HG02610 (cell line): ENCODE measurements at regions not wholly inside any gene's neighbourhood (a gene's known extent, or its start where the extent isn't known, plus 50 kb on each side); places are given as distances from the start of the nearest gene placed in this dataset.
"Not testable (repeated sequence)": the region's sequence is repeated elsewhere in the genome, so short reads cannot be mapped to it uniquely, and the experiment has no call there.

Experiments used
- ATAC-seq: cut with Tn5 transposase; IDR thresholded peaks from one replicate; pipeline ENCODE4 v1.9.1; 2021; ENCODE audit warnings: mild to moderate bottlenecking, moderate library complexity; ENCODE audit not compliant: unreplicated experiment

DNA sequence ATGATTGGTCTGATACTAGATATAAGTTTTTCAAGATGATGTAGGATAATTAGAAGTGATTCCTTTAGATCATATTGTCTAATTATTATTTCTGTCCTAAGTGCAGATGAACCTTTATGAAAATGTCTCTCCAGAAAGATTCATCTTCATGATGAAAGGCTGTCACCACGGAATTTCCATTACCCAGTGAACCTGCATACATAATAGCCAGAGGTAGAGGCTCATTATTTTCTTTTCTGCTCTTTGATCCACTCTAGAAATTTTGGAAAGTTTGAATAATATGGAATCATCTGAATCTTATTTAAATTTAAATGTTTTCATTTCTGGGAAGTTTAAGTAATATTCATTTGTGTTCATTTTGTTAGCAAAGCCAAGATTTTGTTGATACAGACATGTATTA is 137.1 kb upstream of the ATP2B1 start:
- ATAC-seq: no peak

DNA sequence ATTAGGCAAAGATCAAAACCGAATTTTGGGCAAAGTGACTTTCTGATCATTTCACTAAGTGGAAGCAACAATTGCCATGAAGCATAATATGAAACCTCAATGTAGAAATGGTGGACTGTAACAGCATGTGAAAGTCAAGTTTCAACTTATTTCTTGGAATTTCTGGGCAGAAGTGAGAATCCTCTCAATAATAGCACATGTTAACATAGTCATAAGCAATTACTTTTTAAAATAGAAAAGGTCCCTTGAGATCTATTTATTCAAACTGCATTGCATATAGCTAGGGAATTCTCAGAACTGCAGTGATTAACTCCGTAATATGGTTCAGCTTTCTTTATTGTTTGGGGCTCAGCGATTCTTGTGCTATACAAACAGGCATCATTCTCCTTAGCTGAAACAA is 136.7 kb upstream of the ATP2B1 start:
- ATAC-seq: no peak

DNA sequence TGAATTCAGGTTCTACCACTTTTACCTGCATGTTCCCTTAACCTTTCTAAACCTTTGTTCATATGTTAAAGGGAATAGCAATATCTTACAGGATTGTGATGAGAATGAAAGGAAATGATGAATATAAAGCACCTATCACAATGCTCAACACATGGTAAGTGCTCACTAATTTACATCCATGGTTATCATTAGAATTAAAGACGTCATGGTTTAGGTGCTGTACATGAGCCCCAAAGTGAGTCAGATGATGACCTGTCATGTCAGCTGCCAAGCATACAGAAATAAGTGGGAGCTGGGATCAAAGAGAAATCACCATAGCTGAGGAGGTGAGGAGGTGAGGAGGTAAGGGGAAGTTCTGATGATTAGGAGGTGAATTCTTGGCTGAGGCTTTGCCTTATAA is 135.9 kb upstream of the ATP2B1 start:
- no peak for ATAC-seq

DNA sequence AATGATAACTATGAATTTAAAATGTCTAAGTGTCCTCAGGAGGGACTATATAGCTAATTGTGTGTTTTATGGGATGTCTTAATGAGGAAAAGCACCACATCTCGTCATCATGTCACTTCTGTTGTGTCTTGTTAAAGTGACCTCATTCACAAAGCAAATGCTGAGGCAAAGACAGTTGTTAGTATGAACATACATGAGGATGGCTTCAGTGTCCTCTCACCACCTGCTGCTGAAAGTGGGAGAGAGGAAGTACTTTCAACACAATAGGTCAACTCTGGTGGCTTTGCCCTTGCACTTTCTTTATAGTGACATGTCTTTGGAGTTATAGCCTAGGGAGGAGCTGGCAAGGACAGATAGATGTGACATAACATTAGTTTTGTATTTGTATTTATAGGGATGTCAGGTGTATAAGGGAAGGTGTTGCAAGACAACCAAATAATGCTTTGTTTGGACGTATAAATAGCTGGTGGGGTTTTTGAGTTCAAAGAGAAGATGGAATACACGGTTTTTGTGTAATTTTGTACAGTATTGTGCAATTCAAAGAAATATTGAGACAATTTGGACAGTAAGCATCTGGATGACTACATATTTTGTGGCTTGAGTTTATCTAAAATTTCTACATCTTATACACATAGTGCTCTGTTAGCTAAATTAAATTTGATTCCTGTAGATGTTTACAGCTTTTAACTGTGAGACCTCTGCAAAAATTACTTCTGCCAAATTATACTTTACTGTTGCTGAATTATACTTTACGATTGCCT is 131.7 kb upstream of the ATP2B1 start:
- ATAC-seq: no peak

DNA sequence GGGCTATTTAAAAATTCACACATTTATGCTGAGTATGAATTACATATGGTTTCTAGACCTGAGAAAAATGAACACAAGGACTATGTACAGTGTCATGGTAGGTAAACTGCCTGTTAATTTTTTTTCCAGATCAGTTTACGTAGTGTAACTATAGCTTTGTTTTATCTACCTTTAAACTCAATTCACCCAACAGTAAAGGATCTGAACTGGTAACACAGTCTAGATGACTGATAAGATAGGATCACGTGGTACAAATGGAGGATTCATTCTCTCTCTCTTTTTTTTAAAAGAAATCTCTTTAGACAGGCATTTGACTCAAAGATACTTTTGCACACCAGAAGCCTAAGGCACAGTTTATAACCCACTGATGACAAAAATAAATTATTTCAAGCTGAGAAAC is 130.8 kb upstream of the ATP2B1 start:
- no peak for ATAC-seq

DNA sequence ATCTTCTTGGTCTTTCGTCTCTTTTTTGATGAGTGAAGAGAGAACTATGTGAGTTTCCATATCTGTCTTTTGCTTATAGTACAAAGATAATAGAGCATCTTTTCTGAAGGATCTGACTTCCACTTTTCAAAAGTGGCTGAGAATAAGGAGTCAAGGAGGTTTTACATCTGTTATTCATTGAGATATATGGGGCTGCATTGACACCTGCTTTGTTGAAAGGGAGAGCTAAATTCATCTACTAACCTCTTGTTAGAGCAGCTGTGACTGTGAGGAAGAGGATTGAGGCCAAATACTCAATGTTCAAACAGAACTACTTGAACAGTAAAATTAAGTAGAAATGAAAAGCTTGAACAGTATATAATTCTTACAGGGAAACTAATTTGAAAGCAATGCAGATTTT is 130.2 kb upstream of the ATP2B1 start:
- ATAC-seq: no peak

DNA sequence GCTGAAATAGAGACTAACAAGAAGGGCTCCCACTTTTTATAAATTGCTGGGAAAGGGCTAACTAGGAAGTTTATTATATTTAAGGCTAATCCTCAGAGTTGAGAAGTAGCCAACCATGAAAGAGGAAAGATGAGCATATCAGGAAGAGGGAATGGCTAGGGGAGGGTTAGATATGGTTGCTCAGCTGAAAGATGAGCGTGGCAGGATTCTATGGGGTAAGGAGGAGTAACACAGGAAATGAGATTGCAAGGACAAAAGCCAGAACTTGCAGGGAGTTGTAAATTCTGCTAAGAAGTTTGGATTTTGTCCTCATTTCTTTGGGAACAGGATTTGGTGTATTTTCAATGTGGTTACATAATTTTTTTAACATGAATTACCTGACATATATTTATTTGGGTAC is 127.4 kb upstream of the ATP2B1 start:
- no peak for ATAC-seq

DNA sequence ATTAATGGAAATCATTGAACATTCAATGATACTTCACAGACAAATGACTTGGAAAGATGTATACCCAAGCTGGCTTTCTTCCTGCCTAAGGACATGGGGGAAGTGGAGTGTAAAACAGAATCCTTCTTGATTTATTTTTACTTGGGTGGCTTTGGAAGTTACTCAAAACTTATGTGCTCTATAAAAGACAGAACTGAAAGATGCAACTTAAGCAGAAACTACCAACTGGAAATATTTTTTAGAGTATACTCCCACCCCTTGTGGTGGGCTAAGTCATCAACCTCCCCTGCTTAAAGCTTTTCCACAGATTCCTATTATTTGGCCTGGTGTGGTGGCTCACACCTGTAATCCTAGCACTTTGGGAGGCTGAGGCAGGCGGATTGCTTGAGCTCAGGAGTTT is 126.0 kb upstream of the ATP2B1 start:
- no peak for ATAC-seq

DNA sequence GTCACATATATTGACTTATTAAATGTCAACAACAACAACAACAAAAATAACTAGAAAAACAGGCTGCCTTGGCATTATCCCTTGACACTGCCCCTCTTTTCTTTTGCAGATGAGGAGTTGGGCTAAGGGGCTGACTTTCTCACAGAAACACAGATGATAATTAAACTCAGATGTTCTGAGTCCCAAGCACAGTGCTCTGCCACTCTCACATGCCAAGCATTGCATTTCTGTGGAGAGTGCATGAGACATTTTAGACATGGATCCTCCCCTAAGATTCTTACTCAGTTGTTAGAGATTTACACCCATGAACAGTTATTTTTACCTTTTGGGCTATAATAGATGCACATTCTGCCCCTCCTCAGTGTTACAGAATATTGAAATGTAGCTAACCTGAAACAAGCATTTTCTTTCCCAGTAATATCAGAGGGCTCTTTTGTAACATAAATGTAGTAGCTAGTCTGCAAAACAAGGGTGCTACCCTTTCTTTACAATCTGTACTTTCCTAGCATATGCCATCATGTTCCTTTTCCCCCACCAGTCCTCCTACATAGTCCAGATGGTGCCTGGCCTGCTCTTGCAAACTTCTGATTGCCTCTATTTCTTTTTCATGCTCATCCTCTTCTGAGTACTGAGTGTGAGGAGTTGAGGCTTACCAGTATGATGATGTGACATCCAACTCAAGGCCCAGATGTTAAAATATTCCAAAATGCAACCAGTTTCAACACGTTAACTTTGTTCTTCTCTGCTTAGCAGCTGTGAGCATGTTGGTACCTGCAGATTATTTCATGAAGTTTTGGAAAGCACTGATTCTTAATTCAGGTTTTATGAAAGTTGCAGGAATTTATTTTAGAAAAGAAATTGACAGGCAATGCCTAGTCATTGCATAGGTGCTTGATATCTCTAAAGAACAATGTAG is 125.0 kb upstream of the ATP2B1 start:
- no peak for ATAC-seq

DNA sequence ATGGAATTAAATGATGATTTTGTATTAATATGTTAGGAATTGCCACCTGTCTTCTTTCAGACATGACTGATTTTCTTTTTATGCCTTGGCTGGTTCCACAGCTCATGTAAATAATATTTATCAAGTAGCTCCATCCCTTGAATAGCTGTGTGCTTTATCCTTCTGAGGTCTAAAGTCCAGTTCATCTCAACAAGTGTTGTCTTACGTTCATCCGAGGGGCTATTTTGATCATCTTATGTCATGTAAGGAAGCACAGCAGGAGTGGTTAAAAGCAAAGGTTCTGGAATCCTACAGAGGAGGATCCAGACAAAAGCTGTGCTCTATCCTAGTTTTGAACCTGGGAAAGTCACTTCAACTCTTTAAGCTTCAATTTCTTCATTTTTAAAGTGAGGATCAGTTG is 123.7 kb upstream of the ATP2B1 start:
- no peak for ATAC-seq

DNA sequence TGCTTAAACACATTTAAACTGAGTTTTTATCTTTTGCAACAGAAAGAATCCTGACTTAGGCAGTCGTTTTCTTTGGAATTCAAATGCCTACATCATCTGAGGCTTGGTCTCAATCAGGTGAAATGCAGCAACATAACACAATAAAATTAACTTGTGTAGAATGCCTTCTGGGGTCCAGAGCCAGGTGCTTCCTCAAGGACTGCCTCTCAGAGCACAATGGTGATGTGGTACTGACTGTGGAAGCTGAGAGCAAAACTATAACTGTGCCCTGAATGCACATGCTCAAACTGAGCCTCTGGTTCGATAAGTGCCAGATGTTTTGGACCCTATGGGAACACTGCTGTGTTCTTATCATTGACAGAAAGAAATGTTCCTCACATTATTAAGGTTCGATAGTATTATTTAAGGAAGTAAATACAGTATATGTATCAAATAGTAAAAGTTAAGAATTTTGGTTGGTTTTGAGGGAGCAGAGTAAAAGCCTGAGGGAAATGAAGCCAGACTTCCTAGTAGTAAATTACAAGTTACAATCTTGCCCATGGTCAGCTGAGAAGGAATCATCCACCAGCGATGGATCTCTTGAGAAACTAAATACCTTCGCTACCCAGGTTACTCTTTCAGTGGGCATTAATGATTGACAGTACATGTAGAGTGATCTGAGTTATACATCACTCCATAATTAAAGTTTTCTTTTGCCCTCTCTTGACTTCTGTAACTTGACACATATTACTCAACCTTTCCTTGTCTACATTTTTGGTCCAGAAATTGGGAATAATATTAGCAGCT is 122.9 kb upstream of the ATP2B1 start:
- ATAC-seq: no peak

DNA sequence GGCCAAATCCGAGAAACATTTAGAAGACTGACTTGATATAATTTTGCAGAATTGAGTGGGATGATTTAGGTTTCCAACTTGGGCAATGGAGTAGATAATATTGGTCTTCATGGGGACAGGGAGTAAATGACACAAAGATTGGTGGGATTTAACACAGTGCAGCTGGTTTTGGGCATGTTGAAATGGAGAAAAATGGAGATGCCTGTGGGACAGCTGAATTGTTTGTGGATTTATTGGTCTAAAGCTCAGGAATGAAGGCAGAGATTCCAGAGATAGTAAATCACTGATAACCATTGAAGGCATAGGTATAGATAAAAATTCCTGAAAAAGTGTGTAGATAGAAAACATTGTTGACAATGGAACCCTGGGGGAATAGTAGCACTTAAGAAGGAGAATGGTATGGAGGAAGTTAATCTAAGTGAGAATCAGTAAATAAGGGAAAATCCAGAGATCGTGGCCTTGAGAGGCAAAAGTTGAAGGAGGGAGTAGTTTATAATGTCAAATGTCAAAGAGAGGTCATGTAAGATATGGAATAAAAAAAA is 120.9 kb upstream of the ATP2B1 start:
- ATAC-seq: no peak

DNA sequence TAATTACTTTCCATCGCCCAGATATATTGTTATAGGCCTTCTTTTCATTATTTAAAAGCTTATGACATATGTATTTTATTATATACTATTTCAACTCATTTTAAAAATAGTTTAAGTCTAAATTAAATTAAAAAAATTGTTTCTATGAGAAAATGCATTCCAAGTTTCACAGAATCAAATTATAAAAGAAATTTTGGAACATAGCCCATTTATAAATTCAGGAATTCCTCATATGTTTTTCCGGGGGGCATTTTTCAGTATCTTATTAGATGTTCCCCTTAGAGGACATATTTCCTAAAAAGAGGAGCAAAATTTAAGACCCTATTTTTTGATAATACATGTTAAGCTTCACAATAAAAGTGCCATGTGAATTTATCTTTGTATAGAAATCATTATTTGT is 119.9 kb upstream of the ATP2B1 start:
- ATAC-seq: no peak

DNA sequence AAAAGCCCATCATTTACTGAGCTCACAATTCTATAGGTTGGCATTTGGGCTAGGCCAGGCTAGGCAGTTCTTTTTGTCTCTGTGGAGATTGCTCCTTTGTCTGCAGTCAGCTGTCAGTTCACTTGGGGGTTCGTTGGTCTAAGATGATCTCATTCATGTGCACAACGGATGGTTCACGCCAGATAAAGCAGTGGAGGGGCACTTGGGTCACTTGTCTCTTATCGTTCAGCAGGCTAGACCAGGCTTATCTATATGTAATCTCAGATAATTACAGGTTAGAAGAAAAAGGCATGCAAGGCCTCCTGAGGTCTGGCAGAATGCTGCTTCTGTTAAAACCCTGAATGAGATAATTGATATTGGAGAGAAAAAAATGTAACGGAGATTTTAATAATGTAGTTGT is 119.0 kb upstream of the ATP2B1 start:
- ATAC-seq: no peak

DNA sequence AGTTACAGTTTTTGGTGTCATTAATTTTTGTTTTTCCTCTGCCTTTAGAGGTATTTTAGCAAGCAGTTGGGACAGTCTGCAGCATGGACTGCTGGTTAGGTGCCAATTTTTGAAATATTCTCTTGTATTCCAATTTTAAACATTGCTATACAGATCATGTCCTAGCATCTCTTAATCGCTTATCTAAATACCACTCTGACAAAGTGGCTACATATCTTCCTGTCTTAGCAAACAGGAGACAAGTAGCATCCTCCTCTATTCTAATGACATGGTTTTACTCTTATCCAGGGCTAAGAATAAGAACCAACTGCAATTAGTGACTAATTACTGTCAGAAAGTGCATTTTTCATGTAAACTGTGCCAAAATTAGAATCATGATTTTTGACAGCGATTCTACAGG is 117.8 kb upstream of the ATP2B1 start:
- no peak for ATAC-seq

DNA sequence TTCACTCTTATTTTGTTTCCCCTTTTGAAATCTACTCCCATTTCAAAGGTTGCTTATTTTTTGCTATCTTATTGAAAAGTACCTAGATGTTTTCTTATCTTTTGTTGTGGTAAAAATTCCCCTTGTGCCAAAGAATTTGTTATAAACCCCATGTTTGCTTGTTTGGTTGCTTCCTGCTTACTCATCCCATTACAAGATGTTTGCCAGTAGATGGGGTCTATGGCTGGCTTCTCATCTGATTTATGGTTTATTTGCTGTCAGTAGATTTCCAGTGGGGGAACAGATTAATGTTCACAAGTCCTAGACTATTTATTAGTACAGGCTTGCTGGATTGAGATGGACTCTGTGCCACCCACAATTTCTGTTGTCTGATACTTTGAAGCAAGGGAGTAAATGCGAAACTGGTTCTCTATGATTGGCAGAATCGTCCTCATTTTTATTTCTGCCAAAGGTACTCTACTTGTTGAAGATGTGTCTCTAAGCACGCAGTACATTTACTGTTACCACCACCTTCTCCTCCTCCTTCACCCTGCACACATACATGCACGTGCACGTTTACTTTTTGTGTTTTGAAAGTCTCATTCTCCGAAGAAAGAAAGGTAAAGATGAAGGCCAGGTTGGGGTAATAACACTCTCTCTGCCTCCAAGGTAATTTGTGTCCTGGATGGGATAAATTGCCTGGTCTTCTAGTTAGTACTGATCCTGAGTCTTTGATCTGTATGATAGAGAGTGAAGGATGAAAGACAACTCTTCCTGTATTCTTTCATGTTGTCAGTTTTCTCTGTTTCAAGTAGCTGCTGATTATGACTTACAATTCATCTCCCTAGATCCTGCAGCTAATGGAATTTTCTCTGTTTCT is 117.2 kb upstream of the ATP2B1 start:
- ATAC-seq: peak; percentile 63

DNA sequence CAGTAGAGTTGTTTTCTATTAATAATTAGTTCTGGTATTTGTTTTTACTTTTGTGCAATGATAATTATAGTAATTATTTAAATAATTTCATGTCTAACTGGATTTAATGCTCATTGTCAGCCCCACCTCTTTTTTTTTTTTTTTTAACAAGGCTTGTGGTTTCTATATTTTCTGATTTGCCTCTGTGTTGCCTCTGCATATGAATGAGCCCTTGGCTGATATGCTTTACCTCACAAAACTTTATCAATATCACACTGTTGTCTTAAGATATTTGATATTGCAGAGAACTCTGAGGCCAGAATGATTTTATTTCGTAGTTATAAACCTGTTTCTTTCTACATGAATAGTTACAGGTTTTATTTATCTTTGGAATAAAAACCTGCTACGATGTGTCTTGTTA is 116.2 kb upstream of the ATP2B1 start:
- no peak for ATAC-seq

DNA sequence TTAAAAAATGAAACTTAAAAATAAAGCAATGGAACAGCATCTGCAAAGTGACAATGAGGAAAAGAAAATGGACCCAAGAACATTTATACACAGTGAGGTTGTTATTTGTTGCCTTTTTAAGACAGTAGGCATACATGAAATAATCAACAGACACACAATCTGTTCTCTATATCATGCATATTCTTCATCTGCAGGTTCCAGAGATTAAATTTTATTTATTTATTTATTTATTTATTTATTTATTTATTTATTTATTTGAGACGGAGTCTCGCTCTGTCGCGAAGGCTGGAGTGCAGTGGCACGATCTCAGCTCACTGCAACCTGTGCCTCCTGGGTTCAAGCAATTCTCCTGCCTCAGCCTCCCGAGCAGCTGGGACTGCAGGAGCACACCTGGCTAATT is 114.4 kb upstream of the ATP2B1 start:
- ATAC-seq: not testable (repeated sequence)

DNA sequence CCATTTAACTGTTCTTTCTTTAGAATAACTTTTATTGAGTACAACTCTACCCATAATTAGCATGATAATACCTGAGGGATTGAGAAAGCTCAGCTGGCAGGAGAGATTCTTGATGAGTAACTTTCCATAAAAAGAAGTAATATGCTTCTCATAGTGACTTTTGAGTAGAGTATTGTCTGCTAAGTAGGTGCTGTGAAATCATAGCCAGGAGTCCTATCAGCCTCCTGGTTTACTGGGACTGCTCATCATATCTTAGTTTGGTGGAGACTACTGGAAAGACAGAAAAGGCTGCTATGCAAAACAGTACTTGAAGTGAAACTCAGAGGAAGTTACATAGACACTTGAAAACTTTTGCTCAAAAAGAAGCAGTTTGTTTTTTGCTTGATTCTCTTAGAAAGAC is 113.3 kb upstream of the ATP2B1 start:
- ATAC-seq: peak; percentile 41

DNA sequence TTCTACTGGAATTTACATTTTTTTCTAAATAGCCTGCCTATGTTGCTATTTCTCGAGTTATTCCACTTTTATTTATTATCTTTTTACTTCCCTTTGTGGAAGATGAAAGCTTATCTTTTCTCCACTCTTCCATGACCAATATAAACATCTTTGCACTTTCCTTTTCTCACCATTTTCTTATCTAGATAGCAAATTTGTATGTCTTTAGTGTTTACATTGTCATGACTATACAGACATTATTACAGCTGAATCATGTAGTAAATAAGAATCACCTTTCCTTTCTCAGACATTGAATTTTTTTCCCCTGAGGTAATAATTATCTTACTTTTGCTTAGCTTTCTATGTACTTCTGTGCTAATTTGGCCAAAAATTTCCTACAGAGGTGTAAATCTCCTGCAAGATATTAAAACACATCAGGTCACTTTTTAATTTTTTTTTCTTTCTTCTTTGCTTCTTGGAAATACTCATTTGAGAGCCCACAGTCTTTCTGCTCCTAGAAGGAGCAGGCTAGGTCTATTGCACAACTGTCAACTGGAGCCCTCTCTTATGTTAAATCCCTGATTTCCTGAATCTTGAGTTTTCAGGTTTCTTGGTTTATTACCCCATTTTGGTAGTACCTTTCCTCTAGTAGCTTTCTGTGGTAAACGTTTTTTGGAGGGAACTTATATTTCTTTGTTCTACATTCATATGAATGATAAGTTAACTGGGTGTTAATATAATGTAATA is 109.0 kb upstream of the ATP2B1 start:
- no peak for ATAC-seq
